HG02759 (cell line): ENCODE measurements at regions not wholly inside any gene's neighbourhood (a gene's known extent, or its start where the extent isn't known, plus 50 kb on each side); places are given as distances from the start of the nearest gene placed in this dataset.
"Not testable (repeated sequence)": the region's sequence is repeated elsewhere in the genome, so short reads cannot be mapped to it uniquely, and the experiment has no call there.

Source experiments
- ATAC-seq: cut with Tn5 transposase; IDR thresholded peaks from one replicate; pipeline ENCODE4 v1.9.1; 2021; ENCODE audit warnings: mild to moderate bottlenecking, moderate library complexity; ENCODE audit not compliant: unreplicated experiment

DNA sequence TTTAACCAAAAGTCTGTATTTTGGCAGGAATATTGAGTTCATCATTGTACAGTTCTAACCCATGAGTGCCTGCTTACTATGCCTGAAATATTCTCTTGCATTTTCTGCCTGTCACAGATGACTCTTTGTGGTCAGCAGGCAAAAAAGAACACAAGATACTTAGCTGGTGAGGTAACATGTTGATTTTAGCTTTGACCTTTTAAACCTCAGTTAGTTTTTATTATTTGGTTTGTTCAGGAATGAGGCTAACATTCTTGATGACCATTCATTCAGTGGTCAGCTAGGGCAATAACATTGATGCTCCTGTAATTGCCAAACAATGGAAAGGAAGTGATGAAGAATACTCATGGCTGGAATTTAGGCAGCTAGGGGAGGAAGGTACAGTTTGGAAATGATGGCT lies 491.2 kb downstream of the PIK3C3 start:
- no peak for ATAC-seq

DNA sequence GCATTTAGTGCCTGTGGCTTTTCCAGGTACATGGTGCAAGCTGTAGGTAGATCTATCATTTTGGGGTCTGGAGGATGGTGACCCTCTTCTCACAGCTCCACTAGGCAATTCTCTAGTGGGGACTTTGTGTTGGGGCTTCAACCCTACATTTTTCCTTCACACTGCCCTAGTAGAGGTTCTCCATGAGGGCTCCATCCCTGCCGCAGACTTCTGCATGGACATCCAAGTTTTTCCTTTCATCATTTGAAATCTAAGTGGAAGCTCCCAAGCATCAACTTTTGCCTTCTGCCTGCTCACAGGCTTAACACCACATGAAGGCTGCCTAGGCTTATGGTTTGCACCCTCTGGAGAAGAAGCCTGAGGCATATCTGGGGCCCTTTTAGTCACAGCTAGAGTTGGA lies 492.7 kb downstream of the PIK3C3 start:
- ATAC-seq, result no peak

DNA sequence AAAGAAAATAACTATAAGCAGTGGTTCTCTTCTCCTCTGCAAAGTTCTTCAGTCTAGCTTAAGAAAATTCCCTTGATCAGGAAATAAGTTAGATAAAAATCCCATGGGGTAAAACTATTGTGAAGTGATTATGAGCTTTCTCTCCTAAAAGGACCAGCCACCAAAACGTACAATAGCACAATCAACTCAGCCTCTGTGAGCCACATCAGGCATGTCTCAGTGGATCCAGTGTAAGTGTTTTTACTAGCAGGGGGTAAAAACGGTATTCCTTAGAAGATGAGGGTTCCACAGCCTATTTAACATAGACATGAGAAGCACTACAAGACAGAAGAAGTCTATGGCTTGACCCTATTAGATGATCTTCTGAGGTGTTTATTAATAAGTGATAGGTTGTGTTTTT lies 503.2 kb downstream of the PIK3C3 start:
- no peak for ATAC-seq

DNA sequence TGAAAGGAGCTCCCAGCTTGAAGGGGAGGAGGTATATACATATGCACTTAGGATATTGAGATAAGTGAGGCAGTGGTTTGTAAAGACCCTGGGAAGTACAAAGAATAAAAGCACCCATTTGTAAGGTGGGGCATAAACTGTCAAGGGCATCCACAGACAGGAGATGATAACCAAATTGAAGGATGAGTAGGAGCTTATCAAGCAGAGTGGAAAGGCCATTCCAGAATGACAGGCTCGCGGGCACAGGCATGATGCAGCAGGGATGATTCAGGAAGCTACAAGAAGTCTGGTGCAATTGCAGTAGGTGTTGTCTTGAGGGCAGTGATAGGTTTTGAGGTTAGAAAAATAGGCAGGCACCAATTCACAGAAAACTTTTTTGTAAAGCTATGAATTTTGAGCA lies 504.8 kb downstream of the PIK3C3 start:
- no peak for ATAC-seq

DNA sequence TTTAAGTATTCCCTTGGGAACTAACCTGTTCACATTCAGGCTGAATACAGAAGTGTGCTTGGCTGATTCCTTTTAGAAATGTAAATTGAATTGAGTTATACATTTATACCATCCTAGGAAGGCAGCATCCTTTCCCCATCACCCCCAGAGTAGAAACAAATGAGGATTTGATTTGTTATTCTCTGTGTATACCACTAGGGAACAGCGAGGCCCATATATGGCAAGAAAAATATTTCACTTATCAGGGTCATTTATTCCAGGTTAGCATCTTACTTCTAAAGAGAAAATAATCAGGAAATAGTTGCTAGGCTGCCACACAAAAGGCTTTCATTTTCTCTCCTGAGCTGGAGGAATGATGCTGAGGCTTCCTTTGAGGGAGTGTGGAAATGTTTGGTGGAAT lies 516.9 kb downstream of the PIK3C3 start:
- ATAC-seq, result no peak

DNA sequence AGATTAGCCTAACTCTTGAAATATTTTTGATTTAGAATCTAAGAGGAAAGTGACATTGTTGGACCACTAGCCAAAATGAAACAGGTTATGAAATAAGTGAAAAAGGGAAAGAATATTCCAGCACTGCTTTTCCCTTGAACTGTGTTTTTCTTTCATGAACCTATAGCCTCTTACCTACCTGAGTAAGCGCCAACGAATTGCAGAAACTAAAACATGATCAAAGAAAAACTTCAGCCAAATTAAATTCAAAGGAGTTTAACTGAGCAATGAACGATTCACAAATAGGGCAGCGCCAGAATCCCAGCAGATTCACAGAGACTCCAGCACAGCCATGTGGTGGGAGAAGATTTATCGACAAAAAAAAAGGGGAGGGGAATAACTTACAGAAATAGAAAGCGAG lies 518.6 kb downstream of the PIK3C3 start:
- ATAC-seq, result no peak

DNA sequence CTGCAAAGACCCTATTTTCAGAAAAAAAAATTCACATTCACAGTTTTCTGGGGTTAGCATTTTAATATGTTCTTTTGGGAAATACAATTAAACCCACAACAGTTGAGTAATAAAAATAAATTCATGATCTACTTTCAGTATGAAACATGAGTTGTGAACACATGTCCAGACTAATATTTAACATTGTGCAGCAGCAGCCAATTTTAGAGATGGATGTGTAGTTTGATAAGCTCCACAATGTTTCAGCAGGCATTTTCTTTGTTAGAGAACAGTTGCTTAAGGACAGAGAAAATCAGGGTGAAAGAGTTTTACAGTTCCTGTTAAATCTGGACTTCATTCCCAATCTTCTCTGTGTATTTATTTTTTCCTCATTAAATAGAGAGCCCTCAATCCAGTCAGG lies 519.5 kb downstream of the PIK3C3 start:
- no peak for ATAC-seq

DNA sequence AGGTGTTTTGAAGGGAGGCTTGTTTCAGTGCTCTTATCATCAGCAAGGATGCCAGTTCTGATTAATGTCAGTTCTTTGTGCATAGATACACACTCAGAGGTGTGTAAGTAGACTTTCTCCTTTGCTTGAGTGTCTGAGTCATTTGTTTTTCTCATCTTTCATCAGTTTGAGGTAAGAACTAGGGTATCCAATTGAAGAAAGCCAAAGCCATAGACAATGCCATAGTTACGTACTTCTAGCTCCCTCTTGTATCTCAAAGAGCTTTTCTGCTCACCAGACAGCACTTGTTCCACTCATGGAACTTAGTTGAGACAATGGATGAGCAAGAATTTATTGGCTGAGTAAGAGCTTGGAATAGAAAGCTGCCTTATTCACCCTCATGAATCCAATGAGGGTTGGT lies 520.1 kb downstream of the PIK3C3 start:
- no peak for ATAC-seq

DNA sequence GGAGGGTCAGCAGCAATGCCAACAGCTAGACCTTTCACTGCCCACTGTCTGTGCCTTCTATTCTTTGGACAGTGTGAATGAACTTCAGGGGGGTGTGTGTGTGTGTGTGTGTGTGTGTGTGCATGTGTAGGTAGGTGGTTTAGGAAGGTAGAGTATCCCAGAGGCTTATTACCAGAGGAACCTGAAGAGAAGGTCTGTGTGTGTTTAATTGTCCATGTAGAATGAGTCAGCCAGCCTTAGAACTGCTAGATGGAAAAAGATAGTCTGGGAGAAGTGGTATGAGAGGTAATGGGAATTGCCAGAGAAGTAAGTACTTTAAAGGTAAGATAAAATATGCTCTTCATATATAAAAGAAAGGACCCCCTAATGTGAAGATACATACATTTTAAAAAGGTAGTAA lies 522.2 kb downstream of the PIK3C3 start:
- ATAC-seq, result no peak

DNA sequence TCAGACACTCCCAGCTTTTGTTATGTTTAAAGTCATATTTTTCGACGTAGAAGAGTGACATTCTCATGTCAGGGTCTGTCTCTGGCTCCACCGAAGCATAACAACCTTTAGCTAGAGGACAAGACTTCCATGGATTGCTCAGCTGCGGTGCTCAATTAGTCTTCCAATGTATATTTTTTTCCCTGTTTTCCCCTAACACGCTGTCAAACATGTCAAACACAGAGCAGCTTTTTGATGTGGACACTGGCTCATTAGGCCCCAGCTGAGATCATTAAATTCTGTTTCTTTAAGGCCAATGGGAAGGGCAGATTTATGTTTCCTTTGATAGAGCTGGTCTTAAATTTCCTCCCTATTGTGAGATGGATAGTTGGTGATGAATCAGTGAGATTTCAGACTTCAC lies 525.4 kb downstream of the PIK3C3 start:
- no peak for ATAC-seq

DNA sequence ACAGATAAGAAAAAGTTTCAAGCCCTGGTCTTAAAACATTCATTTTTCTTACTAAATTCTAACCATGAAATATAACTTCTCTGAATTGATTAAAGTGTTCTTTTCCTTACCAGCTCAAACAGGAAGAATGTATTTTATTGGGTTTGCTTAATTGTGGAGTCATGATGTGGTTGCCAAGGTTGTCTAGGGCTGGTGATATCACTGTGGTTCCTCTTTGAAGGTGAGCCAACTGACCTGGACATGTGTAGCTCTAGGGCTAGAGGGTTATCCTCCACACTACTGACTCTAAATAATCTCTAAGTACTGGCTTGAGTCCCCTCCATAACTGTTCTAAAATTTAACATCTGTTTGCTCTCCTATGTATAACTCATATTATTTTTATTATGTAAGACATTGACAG lies 529.6 kb downstream of the PIK3C3 start:
- ATAC-seq, result no peak

DNA sequence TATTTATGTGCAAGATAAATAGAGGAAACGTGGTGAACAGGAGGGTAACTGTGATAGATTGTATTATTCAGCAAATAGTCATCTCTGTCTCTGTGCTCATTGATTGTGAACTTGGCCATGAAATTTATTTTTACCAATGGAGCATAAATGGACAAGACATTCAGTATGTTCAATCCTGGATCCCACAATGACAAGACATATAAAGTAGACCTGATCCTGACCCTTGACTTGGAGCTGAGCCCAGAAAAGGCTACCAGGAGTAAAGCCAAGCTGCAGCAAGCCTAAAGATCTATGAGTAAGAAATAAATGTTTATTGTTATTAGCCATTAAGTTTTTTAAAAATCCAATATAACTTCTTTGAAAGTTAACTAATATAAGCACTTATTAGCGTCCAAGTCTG lies 531.2 kb downstream of the PIK3C3 start:
- no peak for ATAC-seq

DNA sequence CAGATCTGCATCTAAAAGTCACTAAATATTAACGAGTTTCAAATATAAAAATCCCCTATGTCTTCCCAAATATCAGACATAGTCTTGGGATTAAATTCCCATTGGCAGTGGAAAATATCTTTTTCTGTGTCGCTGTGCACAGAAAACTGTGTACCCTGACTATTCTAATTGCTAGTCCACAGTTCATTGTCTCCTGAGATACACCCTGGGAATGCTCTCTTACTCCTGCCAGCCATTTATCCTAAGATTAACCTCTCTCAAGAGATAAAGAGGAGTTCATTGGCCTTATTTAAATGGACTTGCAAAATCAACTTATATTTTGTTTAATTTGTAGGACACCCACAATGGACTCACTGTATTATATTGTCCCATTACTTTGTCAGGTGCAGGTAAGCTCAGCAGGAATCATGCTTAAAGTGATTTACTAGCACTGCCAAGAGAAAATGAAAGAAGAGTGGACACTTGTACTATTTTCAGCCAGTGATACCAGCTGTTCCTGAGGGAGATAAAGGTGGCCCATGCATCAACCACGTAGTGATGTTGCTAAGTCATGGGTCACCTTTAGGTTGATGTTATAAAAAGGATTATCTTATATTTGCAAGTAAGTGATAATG lies 553.8 kb downstream of the PIK3C3 start:
- ATAC-seq, result no peak

DNA sequence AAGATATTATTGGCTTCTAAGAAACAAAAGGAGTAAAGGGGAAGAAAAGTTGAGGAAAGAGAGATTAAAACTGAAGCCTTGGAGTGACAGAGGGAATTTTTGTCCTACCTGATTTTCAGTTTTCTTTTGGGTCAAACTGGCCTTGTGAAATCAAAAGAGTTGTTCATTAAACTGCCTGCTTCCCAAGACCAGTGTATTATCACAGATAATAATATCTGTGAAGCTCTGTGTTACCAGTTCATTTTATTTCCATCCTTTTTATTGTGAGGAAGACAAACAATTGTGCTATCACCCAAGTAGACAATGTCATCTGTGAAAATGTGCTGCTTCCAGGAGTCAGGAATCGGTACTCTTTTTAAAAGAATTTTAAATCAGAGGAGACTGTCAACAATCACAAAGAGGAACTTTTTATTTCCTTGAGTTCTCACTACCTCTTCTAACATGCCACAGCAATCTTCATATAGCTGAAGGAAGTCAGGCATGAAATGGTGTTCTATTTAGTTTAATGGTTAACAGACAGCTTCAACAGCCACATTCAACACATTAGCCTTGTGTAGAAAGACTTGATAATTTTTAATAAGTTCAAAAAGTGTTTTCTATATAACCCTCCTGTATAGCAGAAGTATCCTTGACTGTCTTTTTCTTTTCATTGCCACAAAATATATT lies 554.8 kb downstream of the PIK3C3 start:
- ATAC-seq, result peak; percentile 92

DNA sequence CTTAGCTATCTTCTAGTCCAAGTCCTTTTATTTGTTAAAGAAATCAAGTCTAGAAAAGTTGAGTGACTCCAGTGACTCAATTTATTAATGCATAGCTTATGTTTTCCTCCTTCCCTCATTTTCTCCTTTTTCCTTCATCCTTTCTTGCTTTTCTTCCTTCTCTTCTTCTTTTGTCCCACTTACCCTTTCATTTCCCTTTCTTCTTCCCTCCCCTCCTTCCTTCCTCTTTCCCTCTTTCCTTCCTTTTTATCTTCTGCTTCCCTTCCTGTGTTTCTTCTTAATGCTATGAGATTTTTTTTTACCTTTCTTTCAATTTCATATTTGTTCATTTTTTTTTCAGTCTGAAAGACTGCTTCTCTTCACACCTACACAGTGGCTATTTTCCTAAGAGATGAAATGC lies 555.5 kb downstream of the PIK3C3 start:
- no peak for ATAC-seq

DNA sequence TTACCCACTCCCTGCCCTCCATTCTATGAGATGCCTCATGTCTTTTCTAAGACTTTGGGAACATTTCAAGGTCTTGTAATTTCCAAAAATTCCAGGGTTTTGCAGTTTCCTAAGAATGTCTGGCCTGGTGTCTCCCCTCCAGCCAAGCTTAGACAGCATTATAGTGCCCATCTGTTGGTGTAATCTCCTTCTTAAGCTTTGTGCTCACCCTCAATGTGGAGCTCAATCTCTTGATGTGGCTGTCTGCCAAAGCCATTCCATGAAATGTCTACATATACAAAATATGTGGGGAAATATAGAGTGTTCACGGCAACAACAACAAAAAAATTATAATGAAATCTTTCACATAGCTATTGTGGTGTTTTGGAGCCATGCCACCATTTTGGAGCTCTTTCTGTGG lies 558.4 kb downstream of the PIK3C3 start:
- no peak for ATAC-seq

DNA sequence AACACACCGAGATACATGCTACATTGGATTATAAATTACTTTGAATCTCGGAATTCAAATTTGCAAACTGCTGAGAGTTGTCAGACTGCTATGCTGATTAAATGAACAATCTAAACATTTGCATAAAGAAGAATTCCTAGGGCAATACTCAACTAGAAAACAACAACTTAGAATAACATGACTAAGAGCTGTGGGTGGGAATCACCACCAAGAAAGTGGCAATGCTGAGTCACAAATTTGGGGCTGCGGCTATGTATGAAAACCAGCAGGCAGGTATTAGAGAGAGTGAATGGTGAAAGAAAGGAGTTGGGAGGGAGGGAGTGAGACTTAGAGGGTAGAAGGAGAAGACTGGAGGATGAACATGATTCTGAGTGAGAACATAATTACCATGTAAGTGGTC lies 559.5 kb downstream of the PIK3C3 start:
- no peak for ATAC-seq

DNA sequence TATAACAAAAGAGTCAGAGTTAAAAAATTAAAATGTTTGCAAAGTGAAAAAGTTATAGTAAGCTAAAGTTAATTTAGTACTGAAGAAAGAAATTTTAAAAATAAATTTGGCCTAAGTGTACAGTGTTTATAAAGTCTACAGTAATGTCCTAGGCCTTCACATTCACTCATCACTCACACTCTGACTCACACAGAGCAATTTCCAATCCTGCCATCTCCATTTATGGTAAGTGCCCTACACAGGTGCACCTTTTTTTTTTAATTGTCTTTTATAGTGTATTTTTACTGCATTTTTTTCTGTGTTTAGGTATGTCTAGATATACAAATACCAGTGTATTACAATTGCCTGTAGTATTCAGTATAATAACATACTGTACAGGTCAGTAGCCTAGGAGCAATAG lies 562.9 kb downstream of the PIK3C3 start:
- no peak for ATAC-seq

DNA sequence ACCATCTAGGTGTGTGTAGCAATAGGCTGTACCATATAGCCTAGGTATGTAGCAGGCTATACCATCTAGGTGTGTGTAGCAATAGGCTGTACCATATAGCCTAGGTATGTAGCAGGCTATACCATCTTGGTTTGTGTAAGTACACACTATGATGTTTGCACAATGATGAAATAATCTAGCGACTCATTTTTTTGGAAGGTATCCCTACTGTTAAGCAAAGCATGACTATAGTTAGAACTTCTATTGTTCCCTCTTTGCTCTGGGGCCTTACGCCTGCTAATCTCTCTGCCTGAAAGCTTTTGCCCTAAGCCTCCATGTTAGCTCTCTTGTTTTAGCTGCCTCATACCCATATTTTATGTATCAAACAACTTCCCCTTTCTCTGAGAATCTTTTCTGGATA lies 563.3 kb downstream of the PIK3C3 start:
- not testable (repeated sequence) for ATAC-seq

DNA sequence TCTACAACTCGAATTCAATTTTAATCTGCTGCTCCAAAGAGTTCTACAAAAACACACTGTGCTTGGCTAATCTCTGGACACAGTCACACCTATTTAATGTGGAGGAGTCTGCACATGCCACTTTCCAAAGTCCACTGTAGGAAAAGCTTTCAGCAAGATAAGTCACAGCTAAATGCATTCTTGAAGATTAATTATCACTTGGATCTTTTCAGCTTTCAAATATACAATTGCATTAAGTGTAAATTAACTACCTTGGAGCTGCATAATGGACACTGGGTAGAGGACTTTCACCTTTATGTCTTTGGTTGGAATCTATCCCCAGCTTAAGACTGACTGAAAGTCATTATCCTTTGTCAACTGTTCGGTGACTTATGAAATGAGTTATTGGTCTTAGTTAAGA lies 565.1 kb downstream of the PIK3C3 start:
- no peak for ATAC-seq

DNA sequence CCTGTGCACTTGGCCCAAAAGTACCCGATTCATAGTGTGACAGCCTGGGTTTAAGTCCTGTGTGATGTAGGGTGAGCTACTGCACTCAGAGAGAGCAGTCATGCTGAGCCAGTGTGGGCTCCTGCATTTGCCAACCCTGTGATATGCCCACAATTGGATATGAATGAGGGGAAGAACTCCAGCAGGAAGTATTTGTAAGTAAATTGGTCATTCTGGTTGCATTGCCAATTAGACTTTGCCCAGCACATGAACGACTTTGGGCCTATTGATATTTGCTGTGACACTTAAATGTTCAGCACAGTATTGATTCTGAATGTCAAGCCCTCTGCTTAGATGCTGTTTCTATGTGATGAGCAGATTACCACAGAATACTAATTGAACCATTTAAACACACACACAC lies 570.9 kb downstream of the PIK3C3 start:
- no peak for ATAC-seq

DNA sequence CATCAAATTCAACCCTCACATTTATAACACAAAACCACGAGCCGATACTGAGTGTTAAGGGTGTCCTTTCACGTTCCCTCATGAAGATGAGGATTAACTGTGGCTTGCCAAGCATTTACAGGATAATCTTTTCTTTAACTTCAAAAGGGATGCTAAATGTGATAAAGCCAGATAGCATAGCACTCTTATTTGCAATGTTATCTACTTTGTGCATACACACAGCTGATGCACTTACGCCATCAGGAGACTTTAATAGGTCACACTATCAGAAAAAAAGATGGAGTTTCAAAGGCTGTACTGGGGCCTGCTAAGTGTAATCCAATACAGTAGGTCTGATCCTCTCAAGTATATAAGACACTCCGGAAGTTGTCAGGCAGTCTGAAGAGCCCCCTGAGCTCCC lies 572.7 kb downstream of the PIK3C3 start:
- ATAC-seq, result no peak

DNA sequence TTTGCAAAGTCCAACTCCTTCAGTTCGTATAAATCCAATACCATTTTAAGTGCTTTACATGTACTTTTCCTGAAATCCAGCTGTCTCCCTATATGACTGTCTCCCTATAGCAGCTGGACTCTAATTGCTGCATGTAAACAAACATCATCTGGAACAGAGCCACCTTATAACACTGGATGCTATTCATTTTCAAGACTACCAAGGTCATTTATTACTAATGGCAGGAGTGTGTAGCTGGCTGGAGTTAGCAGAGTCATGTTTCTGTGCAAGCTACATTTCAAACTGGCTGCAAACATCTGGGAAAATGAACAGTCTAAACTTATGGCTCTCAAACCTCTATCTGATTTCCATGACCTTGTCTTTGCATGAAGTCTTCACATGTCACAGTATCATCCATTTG lies 575.2 kb downstream of the PIK3C3 start:
- no peak for ATAC-seq
